ENCODE measurements at regions not wholly inside any gene's neighbourhood (a gene's known extent, or its start where the extent isn't known, plus 50 kb on each side); places are given as distances from the start of the nearest gene placed in this dataset.
"Not testable (repeated sequence)": the region's sequence is repeated elsewhere in the genome, so short reads cannot be mapped to it uniquely, and the experiment has no call there.

DNA sequence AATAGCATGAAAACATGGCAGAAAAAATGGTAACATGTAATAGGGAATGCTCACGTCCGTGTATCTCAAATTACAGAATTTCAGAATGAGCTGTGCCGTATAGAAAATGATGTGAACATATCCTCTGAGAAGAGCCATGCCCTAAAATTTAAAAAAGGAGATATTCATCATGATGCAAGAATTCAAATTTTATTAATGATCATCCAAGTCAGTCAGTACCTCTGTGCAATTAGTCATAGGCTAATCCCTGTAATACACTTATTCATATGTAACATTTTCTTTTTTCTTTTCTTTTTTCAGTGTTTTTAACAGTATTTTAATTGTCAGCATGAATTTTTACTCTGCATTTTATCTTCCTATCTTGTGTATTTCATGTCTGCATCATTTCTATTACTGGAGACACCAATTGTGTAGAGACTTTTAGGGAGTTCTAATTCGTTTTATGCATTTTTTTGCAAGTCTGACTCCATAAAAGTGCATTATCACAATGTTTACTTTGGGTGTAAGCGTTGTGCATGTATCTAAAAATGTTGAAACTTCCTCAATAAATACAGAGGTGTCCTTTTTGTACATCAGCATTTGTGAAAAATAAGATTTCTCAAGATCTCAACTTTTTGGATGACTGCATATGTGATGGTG, 1103.7 kb upstream of the CELF2 start:
- DNase-seq: no peak

DNA sequence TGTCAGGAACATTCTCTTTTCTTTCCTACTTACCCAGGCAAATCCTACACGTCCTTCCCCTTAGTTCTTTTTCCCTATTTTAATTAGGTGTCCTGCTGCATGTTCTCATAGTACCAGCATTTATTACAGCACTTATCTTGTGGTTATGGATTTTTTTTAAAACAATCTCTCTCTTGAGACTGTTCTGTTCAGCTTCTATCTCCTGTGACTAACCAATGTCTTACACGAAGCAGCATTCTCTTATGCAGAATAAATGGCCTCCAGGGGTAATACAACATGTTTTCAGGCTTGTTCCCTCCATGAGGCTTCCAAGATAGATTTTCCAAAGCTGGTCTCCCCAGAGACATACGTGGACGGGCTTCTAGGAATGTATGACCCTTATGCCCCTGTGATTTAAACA, 1096.1 kb upstream of the CELF2 start:
- no peak for DNase-seq

DNA sequence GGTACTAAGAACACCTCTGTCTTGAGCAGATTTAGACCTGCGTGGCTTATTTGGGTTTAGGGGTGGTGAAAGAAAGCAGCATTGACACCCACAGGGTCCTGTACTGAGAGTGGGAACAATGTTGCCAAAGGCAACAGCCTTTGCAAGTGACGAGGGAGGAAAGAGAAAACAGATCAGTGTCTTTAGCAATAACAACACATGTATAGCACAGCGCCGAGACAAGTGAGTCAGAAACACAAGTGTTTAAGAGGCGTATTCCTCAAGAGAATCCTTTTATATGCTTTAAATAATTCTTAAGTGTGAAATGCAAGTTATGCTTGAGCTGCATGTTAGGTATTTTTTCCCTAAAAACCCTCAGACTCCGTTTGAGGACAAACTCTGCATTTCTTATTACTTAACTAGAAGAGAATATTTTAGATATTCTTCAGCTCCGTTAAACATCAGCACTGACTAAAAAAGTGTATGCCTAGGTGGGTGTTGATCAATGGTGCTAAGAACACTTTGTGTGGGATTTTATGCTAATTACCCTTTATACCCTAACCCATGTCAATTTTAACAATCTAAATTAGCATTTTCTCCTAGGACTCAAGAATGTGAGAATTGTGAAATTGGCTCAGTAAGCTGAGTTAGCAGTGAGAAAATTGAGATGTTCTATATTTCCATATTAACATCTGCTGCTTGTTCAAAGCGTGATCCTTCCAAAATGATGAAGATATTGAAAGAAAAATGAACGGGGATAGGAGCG, 1095.4 kb upstream of the CELF2 start:
- no peak for DNase-seq

DNA sequence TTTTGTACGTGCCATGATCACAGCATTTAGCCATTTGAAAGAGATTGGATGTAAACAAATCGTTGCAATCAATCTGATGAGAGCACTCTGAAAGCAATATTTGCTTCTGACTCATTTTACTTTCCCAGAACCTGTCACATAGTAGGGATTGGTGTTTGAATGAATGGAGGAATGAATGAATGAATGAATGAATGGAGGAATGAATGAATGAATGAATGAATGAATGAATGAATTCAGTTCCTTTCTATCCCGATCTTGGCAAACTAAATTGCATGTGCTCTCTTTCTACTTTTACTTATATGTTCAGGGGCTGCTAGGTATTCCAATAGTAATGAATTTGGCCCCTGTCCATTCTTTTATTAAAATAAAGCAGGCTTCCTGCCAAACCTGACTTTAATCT, 1091.7 kb upstream of the CELF2 start:
- DNase-seq: no peak

DNA sequence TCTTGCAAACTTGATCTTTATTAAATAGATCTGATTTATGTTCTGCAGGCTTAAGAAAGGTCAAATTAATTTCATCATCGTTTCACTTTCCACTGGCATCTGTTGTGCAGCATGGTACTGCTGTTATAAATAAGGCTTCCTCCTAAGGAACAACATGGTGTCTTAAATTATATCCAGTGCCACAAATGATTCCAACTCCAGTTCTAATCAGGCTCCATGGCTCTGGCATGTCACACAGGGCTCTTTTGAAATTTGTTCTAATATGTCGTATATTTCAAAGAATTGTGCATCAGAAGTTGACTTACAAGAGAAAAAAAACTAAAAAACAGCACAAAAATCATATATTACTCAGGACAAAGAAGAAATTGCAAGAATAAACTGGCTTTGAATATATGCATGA, 1090.8 kb upstream of the CELF2 start:
- DNase-seq: no peak

DNA sequence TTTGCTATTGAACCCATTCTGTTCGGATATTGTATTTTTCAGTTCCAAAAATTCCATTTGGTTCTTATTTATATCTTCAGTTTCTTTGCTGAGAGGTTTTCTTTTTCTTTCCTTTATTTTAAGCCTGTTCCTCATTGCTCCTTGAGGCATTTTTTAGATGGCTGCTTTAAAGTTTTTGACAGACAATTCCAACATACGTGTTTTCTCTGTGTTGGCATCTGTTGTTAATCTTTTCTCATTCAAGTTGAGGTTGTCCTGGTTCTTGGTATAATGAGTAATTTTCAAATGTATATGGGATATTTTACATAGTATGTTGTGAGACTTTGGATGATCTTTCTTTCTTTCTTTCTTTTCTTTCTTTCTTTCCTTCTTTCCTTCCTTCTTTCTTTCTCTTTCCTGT, 1078.0 kb upstream of the CELF2 start:
- no peak for DNase-seq

DNA sequence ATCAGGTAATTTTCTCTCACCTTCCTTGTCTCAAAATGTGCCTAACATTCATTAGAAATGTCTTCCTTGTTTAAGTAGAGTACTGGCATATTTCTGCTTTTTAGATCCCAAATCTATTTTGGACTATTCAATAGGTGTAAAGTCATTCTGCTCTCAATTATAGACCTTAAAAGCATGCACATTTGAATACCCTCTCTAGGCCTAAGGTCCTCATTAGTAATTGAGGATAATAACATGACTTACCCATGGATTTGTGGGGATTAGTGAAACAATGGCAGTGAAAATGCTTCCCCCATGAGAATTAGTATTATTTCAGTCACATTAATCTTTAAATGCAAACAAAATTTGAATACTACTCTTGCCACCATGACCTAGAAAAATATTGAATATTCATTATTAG, 1073.0 kb upstream of the CELF2 start:
- no peak for DNase-seq

DNA sequence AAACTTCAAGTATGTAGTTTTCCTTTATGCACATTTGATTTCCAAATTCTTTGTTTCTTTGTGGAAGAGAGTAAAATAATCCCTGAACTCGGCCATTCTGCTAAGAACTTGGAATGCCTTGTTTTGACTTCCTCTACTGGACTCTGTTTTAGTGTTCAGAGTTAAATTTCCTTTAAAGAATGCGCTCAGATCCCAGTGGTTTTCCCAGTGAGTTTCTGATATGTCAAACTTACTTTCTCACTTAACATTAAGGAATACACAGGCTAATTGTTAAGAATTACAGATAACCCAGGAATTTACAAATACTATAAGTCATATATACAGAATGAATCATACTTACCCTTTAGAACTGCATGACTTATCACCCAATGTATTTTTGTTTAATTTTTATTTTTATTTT, 1067.6 kb upstream of the CELF2 start:
- no peak for DNase-seq

DNA sequence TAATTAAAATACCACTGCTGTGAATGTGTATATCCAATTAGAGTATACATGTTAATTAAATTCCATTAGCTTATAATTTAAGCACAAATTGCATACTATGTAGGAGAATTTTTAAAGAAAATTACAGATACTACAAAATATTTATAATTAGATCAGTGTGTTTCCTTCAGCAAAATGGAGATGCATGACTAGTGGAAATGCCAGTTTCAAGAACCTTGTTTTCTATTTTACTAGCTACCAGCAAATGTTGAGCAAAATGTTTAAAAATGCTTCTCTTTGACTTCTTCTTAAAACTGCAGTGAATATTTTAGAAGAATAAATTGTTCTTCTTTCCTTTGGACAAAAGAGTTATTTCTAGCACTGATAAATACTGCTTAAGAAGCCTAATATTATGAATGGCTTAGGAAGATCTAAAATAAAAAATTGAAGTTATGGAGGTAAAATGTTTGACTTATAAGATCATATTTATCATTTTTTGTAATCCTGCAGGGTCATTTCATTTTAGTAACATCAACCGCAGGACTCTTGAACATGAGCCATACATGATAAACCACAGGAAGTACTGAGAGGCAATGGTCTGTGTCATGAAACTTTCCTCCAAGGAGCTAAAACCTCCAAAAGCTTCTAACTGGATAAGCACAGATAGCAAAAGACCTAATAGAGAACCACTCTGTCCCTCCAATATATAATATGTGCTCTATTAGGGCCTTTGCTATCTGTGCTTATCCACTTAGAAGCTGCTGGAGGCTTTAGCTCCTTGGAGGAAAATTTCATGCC, 1066.0 kb upstream of the CELF2 start:
- no peak for DNase-seq

DNA sequence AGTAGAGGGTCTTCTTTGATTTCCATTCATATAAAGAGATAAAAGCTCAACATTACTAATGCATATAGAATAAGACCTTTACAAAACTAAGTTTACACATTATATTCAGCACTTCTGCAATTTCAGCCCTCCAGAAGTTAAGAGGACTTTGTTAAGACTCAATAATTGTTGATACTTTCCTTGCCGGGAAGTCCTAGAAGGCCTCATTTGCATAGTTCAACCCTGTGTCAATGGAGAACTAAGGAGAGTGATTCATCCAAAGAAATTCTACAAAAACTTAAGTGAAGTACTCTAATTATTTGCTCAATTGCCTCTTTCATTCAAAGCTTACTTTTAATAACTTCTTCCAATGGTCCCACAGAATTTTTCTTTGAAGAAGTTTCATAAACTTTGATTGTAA, 1060.3 kb upstream of the CELF2 start:
- DNase-seq: no peak

DNA sequence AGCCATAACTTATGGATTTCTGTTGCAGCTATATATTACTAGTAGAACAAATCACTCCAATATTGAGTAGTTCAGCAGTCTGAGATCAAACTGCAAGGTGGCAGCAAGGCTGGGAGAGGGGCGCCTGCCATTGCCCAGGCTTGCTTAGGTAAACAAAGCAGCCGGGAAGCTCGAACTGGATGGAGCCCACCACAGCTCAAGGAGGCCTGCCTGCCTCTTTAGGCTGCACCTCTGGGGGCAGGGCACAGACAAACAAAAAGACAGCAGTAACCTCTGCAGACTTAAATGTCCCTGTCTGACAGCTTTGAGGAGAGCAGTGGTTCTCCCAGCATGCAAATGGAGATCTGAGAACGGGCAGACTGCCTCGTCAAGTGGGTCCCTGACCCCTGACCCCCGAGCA, 1059.8 kb upstream of the CELF2 start:
- DNase-seq: not testable (repeated sequence)

DNA sequence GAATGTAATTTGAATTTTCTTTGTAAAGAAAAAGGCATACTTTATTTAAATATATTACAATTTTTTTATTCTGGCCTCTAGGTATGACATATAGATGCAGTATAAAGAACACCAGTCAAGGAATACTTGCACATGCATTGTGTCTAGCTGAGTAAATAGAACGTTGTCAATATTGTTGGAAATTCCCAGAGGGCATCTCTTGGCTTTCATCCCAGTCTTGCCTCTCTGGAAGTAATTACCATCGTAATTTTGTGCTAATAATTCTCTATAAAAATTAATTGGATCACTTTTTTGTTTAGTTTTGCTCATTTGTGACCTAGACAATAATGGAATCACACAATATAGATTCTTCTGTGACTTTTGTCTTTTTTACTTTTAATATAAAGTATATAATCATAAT, 1052.3 kb upstream of the CELF2 start:
- no peak for DNase-seq

DNA sequence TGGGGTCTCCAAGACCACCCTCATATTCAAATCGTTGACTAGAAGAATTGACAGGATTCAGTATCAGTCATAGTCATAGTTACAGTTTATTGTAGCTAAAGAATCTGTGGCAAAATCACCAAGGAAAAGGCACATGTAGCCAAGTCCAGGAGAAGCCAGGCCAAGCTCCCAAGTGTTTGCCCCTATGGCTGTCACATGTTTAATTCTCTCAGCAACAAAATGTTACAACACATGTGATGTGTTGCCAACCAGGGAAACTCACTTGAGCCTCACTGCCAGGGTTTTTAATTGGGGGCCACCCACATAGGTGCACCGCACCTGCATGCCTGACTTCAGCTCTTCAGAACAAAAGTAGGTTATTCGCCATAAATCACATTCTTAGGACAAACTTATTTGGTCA, 1030.9 kb upstream of the CELF2 start:
- DNase-seq: no peak

DNA sequence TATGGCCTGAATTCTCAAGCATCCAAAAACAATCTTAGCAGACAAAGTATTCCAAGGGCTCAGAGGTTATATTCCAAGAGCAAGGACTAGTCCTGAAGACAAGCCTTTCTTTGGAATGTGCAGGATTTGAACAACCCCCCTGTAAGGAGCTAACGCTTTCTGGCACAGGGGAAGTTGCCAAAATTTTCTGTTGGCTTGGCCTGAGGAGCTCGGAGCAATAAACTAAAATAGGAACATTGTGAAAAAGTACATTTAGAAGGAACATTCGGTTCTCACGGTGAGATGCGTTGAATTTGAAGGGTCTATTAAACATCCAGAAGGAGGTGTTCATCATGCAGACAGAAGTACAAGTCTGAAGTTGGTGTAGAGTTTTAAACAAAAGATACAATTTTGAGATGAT, 1030.5 kb upstream of the CELF2 start:
- no peak for DNase-seq

DNA sequence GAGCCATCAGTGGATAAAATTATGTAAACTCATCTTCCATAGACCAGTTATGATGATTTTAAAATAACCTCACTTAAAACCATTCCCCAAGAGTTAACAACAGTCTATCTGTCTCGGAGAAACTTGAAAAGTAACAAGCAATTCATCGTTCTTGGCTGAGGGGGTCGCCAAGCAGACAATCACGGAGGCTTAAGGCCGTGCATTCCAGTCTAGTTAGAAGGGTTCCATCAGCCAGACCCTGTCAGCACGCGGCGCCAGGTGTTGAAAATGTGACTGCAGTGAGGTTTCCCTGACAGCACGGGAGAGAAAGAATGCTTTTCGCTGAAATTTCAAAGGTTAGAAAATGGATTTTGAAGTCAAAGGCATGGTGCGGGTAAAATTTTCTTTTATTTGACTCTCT, 1025.0 kb upstream of the CELF2 start:
- no peak for DNase-seq

DNA sequence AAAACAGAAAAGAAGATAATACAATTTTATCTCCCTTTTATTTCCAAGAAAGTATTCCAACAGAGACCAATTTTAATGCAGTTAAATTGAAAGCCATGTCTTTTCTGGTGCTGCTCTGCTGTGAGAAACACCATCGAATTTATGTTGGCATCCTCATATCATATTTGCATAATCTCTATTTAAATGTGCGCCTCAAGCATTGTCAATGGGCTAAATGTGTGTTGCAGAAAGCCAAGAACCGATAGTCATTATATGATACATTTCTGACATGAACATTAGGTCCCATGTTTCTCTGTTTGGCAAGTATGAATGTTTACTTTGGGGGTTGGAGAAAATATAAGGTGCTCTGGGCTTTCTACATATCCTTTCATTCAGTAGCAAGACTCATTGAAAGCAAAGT, 1023.5 kb upstream of the CELF2 start:
- no peak for DNase-seq

DNA sequence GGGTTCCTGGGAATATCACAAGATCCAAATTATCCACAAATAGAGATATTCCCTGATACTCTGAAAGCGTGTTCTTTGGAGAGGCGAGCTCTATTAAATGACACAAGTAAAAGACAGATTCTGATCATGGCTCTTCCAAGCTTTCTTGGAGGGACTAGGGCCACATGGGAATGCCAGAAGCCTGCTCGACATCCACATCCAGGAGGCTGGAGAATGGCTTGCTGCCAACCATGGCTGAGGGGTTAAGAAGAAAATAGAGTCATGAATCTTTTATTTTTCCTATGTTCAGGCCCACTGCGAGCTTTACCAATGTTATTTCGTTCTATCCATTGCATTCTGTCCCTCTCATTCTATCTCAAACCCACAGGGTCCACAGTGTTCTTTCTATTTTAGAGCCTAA, 1018.0 kb upstream of the CELF2 start:
- DNase-seq: no peak

DNA sequence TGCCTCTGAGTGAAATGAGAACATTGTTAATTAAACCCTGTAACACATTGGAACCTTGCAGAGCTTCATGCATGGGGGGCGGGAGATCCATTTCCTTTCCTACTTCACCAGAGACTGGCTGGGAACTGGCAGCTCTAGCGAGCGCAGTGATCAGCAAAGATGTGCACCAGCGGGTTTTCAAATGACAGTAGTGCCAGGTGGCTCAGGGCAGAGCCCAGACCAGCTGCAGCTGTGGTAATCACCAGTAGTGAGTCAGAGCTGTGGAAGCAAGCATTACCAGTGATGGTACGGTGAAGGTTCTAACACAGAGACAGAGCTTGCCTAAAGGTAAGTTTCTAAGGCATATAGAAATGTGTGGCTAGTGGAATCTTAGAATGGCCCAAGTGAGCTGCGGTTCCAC, 1009.7 kb upstream of the CELF2 start:
- no peak for DNase-seq

DNA sequence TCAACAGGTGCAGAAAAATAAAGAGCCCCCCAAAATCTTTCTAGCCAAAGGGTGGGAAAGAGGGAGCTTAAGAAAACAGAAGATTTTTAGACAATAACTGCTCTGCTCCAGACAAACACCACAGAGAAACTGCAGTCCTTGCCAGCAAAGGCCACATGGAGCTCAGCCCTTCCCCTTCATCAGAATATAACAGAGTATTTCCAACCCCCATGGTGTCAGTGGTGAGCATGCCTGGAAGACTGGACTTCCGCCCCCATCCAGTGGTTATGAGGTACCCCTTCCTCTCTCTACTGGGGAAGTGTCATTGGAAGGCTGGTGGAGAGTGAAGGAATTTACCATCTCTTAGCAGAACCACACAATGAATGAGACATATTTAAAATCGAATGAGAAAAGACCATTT, 1007.3 kb upstream of the CELF2 start:
- DNase-seq: no peak

DNA sequence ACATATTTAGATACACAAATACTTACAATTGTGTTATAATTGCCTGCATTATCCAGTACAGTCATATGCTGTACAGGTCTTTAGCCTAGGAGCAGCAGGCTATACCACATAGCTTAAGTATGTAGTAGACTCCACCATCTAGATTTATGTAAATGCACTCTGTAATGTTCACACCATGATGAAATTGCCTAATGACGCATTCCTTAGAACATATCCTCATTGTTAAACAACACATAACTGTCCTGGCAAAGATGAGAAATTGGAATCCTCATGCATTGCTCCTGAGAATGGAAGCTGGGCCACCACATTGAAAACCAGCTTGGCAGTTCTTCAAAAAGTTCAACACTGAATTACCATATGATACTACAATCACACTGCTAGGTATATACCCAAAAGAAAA, 1002.8 kb upstream of the CELF2 start:
- DNase-seq: no peak

DNA sequence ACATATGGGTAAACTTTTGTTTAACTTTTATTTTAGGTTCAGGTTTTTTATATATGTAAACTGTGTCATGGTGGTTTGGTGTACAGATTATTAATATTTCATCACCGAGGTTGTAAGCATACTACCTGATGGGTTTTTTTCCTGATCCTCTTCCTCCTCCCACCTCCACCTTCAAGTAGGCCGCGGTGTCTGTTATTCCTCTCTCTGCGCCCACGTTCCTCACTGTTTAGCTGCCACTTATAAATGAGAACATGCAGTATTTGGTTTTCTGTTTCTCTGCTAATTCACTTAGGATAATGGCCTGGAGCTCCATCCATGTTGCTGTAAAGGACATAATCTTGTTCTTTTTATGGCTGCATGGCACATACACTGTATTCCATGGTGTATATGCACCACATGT, 1000.0 kb upstream of the CELF2 start:
- DNase-seq: no peak

DNA sequence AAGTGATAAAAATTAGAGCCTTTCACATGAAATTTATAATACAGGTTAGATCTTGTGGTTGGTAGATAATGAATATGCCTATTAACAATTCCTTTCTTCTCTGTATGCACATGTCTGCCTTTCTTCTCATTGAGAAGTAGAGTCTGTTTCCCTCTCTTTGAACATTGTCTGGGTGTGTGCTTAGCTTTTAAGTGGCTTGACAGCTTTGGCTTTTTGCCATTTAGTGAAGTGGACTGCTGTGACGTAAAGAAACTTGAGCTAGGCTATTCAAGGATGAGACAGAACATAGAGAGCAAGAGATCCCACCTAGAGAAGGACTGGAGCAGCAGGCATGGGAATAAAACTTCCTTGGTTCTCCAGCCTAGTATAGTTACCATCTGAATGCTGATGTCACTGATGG, 996.7 kb upstream of the CELF2 start:
- peak; percentile 20 for DNase-seq

DNA sequence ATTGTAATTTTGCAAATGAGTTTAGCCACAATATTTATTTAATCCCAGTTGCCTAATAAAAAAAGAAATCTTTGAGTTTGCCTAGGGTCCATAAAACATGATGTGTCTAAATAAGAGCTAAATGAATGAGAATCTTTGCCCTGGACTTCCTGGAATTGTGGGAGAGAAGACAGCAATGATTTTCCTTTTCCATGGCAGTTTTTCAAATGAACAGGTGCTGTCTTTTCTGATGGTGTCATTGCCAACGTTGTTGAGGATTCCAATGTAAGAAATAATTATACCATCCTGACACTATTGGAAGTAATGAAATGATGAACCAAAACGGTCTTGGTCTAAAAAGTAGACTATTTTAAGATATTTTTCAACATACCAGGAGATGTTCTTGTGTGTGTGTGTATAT, 984.7 kb upstream of the CELF2 start:
- no peak for DNase-seq

DNA sequence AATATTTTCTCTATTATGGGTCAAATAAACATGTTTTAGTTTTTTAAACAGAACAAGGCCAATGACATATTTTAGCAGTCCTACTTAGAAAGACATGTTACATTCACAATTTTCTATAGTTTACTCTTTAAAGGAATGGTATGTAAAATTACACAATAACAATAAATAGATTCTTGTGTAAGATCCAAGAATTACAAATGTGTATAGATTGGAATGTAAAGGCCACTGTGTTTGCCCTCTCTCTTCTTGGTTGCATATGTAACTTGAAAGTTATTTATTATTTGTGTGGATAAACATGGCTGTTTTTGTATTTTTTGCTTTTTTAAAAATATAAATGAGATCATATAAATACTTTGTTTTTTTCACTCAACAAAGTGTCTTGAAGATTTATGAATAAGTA, 979.3 kb upstream of the CELF2 start:
- no peak for DNase-seq
